HG03354 (cell line): ENCODE measurements at regions not wholly inside any gene's neighbourhood (a gene's known extent, or its start where the extent isn't known, plus 50 kb on each side); places are given as distances from the start of the nearest gene placed in this dataset.
"Not testable (repeated sequence)": the region's sequence is repeated elsewhere in the genome, so short reads cannot be mapped to it uniquely, and the experiment has no call there.

Experiments
- ATAC-seq: cut with Tn5 transposase; IDR thresholded peaks from one replicate; pipeline ENCODE4 v1.9.1; 2021; ENCODE audit warnings: mild to moderate bottlenecking; ENCODE audit not compliant: unreplicated experiment, poor library complexity, severe bottlenecking

- ATAC-seq = no peak
Observed at GRCh38 chr5:2006193-2006970, 123.7 kb upstream of the IRX4 start.

- ATAC-seq = no peak
Observed at GRCh38 chr5:2005101-2006041, 122.6 kb upstream of the IRX4 start.

- no peak for ATAC-seq
Observed at GRCh38 chr5:2003690-2004365, 121.1 kb upstream of the IRX4 start.

GRCh38 chr5:2003206-2003605 is 120.5 kb upstream of the IRX4 start:
- no peak for ATAC-seq

GRCh38 chr5:2001300-2001699 is 118.6 kb upstream of the IRX4 start:
- ATAC-seq = no peak

GRCh38 chr5:2000591-2000990 is 117.9 kb upstream of the IRX4 start:
- ATAC-seq = no peak

- ATAC-seq = no peak
Observed at GRCh38 chr5:1999794-2000193, 117.1 kb upstream of the IRX4 start.

- ATAC-seq = no peak
Observed at GRCh38 chr5:1998716-1999317, 116.1 kb upstream of the IRX4 start.

- ATAC-seq = no peak
Observed at GRCh38 chr5:1998348-1998669, 115.6 kb upstream of the IRX4 start.

GRCh38 chr5:1997640-1998347 is 115.1 kb upstream of the IRX4 start:
- ATAC-seq = no peak

- ATAC-seq = no peak
Observed at GRCh38 chr5:1995491-1995890, 112.8 kb upstream of the IRX4 start.

GRCh38 chr5:1987471-1987870 is 104.7 kb upstream of the IRX4 start:
- ATAC-seq = no peak

- no peak for ATAC-seq
Observed at GRCh38 chr5:1985781-1986180, 103.1 kb upstream of the IRX4 start.

- ATAC-seq = no peak
Observed at GRCh38 chr5:1983919-1984695, 101.4 kb upstream of the IRX4 start.

- no peak for ATAC-seq
Observed at GRCh38 chr5:1983401-1983800, 100.7 kb upstream of the IRX4 start.

GRCh38 chr5:1982561-1982960 is 99.8 kb upstream of the IRX4 start:
- not testable (repeated sequence) for ATAC-seq

- ATAC-seq = no peak
Observed at GRCh38 chr5:1975898-1976765, 93.4 kb upstream of the IRX4 start.

GRCh38 chr5:1975406-1975715 is 92.6 kb upstream of the IRX4 start:
- no peak for ATAC-seq
